Activated B cell treated with CpG ODN at 0.5 μM for 24 hours (primary cell): ENCODE measurements at regions not wholly inside any gene's neighbourhood (a gene's known extent, or its start where the extent isn't known, plus 50 kb on each side); places are given as distances from the start of the nearest gene placed in this dataset.

ENCODE experiments used
- ATAC-seq: fragments of 200-7000 bp; cut with Tn5 transposase; one replicate; pipeline ENCODE4 v1.10.0; 2021; ENCODE audit warnings: low read depth, mild to moderate bottlenecking, moderate library complexity
- CTCF ChIA-PET: fragments of 350-600 bp; sonication (Branson Sonifier 250); formaldehyde crosslinking; loops from one replicate; lab custom pipeline; 2021; ENCODE audit warnings: antibody characterized with exemption; lab: Charles Lee
- POLR2A ChIA-PET: fragments of 350-600 bp; sonication (Branson Sonifier 250); formaldehyde crosslinking; loops from one replicate; lab custom pipeline; 2021; ENCODE audit warnings: antibody characterized with exemption; lab: Charles Lee
- DNase-seq: peaks from one replicate; pipeline ENCODE4 v3.0.0; 2022
- H3K27ac Mint-ChIP-seq: one replicate; pipeline ENCODE4 v1.8.0; 2020; ENCODE audit warnings: mixed read lengths
- H3K27me3 Mint-ChIP-seq: one replicate; pipeline ENCODE4 v1.8.0; 2021; ENCODE audit warnings: mixed read lengths
- H3K36me3 Mint-ChIP-seq: one replicate; pipeline ENCODE4 v1.8.0; 2021; ENCODE audit warnings: low read depth, mixed read lengths
- H3K4me1 Mint-ChIP-seq: one replicate; pipeline ENCODE4 v1.8.0; 2021; ENCODE audit warnings: mixed read lengths
- H3K4me3 Mint-ChIP-seq: one replicate; pipeline ENCODE4 v1.8.0; 2020; ENCODE audit warnings: mild to moderate bottlenecking, mixed read lengths
- H3K9me3 Mint-ChIP-seq: one replicate; pipeline ENCODE4 v1.8.0; 2020; ENCODE audit warnings: mixed read lengths
- intact Hi-C: fragments of 100-400 bp; cut with micrococcal nuclease; formaldehyde crosslinking; loops from one replicate; pipeline ENCODE4 v1.15.1; 2024
- TF ChIP-seq, protein P1 (sequence below): fragments of 200-600 bp; IDR thresholded peaks from one replicate; pipeline ENCODE4 v1.8.0; 2022; ENCODE audit warnings: antibody characterized with exemption, mild to moderate bottlenecking

DNA sequence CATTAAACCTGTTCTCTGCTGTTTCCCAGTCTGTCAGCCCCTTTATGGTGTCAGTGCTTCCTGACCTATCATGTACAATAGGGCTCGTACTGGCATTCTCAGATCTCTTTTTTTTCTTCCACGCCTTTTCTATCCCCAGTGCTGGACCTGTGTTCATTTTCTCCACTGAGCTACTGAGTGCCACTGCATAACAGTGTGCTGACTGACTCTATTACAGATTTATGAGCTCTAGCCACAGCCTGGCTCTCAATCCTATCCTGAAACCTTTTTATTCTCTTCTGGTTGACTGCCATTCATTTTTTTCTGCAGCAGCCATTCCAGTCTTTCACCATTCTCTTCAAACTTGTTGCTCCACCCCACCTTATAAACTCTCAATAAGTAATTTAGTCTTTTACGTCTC, 59.6 kb upstream of the MACF1 start:
- no peaks in the 10 kb centered on the region for H3K9me3 Mint-ChIP-seq
- ChIA-PET POLR2A (no interaction called here), CTCF (no interaction called here)
- H3K27ac Mint-ChIP-seq, result no peak overlapping the region
- DNase-seq (no peak), ATAC-seq (no peak)
- TF ChIP-seq, protein P1, sequence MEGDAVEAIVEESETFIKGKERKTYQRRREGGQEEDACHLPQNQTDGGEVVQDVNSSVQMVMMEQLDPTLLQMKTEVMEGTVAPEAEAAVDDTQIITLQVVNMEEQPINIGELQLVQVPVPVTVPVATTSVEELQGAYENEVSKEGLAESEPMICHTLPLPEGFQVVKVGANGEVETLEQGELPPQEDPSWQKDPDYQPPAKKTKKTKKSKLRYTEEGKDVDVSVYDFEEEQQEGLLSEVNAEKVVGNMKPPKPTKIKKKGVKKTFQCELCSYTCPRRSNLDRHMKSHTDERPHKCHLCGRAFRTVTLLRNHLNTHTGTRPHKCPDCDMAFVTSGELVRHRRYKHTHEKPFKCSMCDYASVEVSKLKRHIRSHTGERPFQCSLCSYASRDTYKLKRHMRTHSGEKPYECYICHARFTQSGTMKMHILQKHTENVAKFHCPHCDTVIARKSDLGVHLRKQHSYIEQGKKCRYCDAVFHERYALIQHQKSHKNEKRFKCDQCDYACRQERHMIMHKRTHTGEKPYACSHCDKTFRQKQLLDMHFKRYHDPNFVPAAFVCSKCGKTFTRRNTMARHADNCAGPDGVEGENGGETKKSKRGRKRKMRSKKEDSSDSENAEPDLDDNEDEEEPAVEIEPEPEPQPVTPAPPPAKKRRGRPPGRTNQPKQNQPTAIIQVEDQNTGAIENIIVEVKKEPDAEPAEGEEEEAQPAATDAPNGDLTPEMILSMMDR, result no peak
- intact Hi-C loops, result no loop called here
- no peaks in the 10 kb centered on the region for H3K4me1 Mint-ChIP-seq
- peaks cover 2% of the 10 kb centered on the region for H3K27me3 Mint-ChIP-seq
- H3K4me3 Mint-ChIP-seq, result no peak overlapping the region
- no peaks in the 10 kb centered on the region for H3K36me3 Mint-ChIP-seq

- POLR2A ChIA-PET, result no interaction called here
- TF ChIP-seq, protein P1, result no peak
- DNase-seq (no peak), ATAC-seq (no peak)
- intact Hi-C loops, result no loop called here
- H3K4me1 Mint-ChIP-seq, result no peaks in the 10 kb centered on the region
- H3K4me3 Mint-ChIP-seq, result no peak overlapping the region
- no peaks in the 10 kb centered on the region for H3K36me3 Mint-ChIP-seq
- CTCF ChIA-PET, result no interaction called here
- H3K9me3 Mint-ChIP-seq, result no peaks in the 10 kb centered on the region
- peaks cover 2% of the 10 kb centered on the region for H3K27me3 Mint-ChIP-seq
- no peak overlapping the region for H3K27ac Mint-ChIP-seq
Observed at GRCh38 chr1:39145331-39145965, 59.0 kb upstream of the MACF1 start.

GRCh38 chr1:39146681-39147080, 57.8 kb upstream of the MACF1 start:
- ChIA-PET CTCF (no interaction called here), POLR2A (no interaction called here)
- Mint-ChIP-seq H3K27ac (no peak overlapping the region), H3K9me3 (no peaks in the 10 kb centered on the region), H3K27me3 (peaks cover 2% of the 10 kb centered on the region), H3K4me3 (no peak overlapping the region), H3K4me1 (no peaks in the 10 kb centered on the region), H3K36me3 (no peaks in the 10 kb centered on the region)
- TF ChIP-seq, protein P1, result no peak
- DNase-seq (no peak), ATAC-seq (no peak)
- intact Hi-C loops, result no loop called here

DNA sequence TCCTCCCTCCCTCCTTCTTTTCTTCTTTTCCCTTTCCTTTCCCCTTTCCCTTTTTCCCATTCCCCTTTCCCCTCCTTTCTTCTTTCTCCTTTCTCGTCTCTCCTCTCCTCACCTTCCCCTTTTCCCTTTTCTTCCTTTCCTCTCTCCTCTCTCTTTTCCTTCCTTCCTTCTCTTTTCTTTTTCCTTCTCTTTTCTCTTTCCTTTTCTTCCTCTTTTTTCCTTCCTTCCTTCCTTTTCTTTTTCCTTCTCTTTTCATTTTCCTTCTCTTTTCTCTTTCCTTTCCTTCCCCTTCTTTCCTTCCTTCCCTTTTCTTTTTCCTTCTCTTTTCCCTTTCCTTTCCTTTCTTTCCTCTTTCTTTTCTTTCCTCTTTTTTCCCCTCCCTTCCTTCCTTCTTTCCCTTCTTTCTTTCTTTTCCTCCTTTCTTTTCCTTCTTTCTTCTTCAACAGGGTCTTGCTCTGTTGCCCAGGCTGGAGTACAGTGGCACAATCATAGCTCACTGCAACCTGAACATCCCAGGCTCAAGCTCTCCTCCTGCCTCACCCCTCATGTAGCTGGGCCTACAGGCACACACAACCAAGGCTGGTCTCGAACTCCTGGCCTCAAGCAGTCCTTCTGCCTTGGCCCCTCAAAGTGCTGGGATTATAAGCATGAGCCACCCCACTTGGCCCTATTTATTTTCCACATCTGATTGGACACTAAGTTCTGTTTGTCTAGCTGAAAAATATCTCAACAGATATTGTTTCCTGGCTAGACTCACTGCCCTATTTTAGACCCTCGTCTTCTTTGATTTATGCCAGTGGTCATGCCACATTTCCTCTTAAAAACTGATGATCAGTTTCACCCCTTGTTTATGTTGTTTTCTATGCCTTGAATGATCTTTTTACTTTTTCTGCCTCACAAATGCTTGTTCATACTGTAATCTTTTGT, 57.1 kb upstream of the MACF1 start:
- ATAC-seq (no peak), DNase-seq (no peak)
- H3K27me3 Mint-ChIP-seq, result peaks cover 2% of the 10 kb centered on the region
- no peaks in the 10 kb centered on the region for H3K36me3 Mint-ChIP-seq
- POLR2A ChIA-PET, result no interaction called here
- H3K4me1 Mint-ChIP-seq, result no peaks in the 10 kb centered on the region
- intact Hi-C loops, result no loop called here
- H3K4me3 Mint-ChIP-seq, result no peak overlapping the region
- TF ChIP-seq, protein P1, result no peak
- no peaks in the 10 kb centered on the region for H3K9me3 Mint-ChIP-seq
- CTCF ChIA-PET, result no interaction called here
- no peak overlapping the region for H3K27ac Mint-ChIP-seq

DNA sequence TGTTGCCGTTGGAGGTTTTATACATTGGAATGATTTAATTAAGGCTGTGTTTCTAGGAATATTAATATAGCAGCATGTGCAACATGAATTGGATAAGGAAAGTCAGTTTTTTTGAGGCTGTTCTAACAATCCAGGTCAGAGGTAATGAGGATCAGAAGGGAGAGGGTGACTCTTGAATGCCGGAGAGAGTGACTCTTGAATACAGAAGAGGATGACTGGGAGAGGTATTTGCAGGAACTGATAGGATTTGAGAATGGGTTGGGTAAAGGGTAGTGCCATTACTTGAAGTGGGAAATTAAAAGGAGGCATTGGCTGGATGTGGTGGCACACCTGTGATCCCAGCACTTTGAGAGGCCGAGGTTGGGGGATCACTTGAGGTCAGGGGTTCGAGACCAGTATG, 55.6 kb upstream of the MACF1 start:
- H3K4me3 Mint-ChIP-seq, result no peak overlapping the region
- H3K9me3 Mint-ChIP-seq, result no peaks in the 10 kb centered on the region
- H3K36me3 Mint-ChIP-seq, result no peaks in the 10 kb centered on the region
- CTCF ChIA-PET, result no interaction called here
- TF ChIP-seq, protein P1, result no peak
- no peak for ATAC-seq
- no peak for DNase-seq
- intact Hi-C loops, result no loop called here
- H3K27ac Mint-ChIP-seq, result no peak overlapping the region
- no peaks in the 10 kb centered on the region for H3K4me1 Mint-ChIP-seq
- peaks cover 2% of the 10 kb centered on the region for H3K27me3 Mint-ChIP-seq
- POLR2A ChIA-PET, result no interaction called here
